C4-2B (cell line): ENCODE measurements at regions not wholly inside any gene's neighbourhood (a gene's known extent, or its start where the extent isn't known, plus 50 kb on each side); places are given as distances from the start of the nearest gene placed in this dataset.

Experiments
- CTCF ChIP-seq: fragments of 450-650 bp; conservative IDR thresholded peaks from 2 replicates; pipeline ENCODE4 v1.5.1; 2017; ENCODE audit warnings: mild to moderate bottlenecking
- ZFX ChIP-seq: fragments of 450-650 bp; IDR thresholded peaks from 2 replicates; pipeline ENCODE4 v1.6.1; 2017

- TF ChIP-seq CTCF (no peak), ZFX (no peak)
Measured at GRCh38 chr4:36891971-36892370, 352.6 kb upstream of the NWD2 start.
